NCI-H2171 treated with DMSO at 0.1 percent for 48 hours (cell line): ENCODE measurements at regions not wholly inside any gene's neighbourhood (a gene's known extent, or its start where the extent isn't known, plus 50 kb on each side); places are given as distances from the start of the nearest gene placed in this dataset.

Source experiments
- DNase-seq: peaks from one replicate; lab custom pipeline; 2025; lab: John Stamatoyannopoulos, UW

DNA sequence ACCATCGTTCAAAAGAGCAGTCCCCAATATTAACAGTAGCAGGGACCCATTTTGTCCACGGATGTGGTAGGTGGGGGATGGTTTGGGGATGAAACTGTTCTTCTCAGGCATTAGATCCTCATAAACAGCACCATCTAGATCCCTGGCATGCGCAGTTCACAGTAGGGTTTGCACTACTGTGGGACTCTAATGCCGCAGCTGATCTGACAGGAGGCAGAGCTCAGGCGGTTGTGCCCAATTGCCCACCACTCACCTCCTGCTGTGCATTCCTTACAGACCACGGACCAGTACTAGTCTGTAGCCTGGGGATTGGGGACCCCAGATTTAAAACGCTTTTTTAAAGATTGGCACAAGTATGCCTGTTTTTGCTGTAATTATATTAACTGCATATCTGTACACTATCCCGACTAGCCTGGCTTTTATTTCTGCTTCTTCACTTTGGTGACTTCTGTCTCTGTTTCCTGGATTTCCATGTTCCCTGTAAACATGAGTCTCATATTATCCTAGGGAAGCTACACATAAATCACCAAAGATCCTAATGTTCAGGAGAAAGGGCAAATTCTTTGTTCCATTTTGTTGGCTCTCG is 163.3 kb upstream of the AKR1E2 start:
- DNase-seq: no peak

DNA sequence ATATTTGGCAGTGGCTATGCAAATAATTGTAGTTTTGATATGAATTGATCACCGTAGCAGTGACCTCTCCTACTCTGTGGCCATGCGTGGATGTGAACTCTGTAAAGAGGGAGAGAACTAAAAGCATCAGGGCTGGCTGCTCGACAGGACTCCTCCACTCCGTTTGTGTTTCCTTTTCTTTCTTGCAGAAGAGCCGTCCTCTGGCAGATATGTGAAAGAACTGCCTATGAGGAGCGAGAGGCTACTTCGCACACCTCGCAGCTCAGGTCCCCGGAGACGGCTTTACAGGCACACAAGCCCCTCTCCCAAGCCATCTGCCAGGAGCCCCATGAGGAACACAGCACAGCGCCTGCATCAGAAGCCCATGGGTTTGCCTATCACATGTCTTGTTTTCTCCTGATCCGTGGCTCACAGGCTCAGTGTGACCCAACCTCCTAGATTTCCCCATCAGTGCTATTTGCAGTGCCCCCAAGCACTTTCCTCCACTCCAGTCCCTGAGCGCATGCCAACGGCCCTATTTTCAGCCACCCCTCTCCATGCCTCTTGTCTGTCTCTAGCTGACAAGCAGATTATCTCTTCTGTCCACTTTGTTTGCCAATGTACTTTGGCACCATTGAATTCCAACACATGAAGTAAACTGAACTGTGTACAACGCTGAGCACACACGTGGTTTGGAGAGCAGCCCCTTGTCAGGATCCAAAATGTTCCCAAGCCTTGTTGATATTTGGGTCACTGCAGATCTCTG is 164.3 kb upstream of the AKR1E2 start:
- DNase-seq: peak; percentile 19

DNA sequence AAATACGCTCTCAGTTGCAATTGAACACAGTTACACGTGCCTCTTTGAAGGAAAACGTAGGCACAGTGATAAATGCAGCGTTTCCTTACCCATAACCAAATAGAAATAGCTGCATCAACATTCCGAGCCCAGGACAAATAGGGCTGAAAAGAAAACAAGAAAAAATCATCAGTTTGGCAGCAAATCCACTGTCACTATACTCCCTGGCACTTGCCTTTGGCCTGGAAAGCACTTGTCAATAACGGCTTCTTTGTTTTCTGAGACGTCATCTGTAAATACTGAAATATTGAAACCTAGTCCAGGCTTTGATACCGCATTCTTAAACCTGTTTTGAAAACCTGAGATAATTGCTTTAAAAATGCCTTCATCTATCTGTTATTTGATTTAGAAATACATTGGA is 167.2 kb upstream of the AKR1E2 start:
- DNase-seq: no peak

GRCh38 chr10:4656576-4657194 is 169.3 kb upstream of the AKR1E2 start:
- DNase-seq: peak; percentile 47

GRCh38 chr10:4655879-4656278 is 170.1 kb upstream of the AKR1E2 start:
- DNase-seq: no peak

GRCh38 chr10:4655406-4655805 is 170.6 kb upstream of the AKR1E2 start:
- DNase-seq: no peak

DNA sequence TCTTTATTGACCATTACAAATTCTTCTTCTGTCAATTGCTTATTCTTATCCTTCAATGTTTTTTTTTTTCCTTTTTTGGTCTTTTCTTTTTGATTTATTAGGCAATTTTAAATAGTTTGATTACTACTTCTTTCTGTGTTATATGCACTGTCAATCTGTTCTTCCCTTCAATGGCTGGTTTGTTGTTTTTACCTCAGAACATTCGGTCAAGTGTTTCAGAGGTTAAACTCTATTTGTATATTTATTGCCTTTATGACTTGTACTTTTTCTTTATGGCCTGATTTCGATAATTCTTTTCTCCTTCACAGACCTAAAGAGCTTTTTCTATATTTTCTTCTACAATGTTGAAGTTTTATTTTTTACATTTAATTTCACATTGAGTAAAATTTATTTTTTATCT is 171.5 kb upstream of the AKR1E2 start:
- DNase-seq: no peak

GRCh38 chr10:4653160-4653559 is 172.8 kb upstream of the AKR1E2 start:
- DNase-seq: no peak

DNA sequence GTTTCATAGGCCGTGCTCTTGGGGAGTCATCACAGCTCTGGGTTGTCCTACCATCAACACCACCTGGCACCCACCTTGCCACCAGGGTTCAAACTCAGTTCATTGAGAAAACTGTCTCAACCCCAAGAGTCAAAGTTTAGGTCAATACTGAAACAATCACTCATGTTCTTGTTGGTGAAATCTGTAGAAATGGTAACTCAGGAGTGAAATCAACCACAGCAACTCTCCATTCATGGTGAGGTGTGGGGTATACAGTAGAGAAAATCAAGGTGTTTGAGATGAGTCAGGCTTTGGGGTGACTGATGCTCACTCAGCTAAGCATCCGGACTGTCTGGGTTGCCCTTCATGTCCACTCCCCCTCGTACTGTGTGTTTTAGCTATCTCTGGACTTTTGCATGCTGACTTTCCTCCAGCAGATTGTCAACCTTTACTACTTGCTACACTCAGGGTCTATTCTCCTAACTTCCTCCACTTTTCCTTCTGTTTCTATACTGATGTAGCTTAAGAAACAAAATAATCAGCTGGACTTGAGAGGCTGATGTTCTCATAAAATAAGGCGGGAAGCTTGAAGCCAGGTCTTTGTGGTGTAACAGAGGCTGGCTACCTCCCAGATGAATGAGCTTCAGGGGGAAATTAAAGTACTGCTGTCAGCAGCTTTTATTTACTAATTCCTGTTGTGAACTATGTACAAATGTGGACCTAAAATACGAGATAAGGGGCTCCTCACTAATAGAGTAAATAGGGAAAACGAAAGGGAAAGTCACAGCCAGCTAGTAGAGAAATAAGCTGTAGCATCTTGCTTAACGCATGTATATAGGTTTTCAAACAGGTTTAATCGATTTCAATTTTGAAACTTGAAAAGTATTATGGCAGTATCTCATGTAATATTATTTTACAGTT is 173.6 kb upstream of the AKR1E2 start:
- DNase-seq: no peak

GRCh38 chr10:4651404-4652037 is 174.5 kb upstream of the AKR1E2 start:
- peak; percentile 37 for DNase-seq

GRCh38 chr10:4650582-4650981 is 175.4 kb upstream of the AKR1E2 start:
- no peak for DNase-seq

DNA sequence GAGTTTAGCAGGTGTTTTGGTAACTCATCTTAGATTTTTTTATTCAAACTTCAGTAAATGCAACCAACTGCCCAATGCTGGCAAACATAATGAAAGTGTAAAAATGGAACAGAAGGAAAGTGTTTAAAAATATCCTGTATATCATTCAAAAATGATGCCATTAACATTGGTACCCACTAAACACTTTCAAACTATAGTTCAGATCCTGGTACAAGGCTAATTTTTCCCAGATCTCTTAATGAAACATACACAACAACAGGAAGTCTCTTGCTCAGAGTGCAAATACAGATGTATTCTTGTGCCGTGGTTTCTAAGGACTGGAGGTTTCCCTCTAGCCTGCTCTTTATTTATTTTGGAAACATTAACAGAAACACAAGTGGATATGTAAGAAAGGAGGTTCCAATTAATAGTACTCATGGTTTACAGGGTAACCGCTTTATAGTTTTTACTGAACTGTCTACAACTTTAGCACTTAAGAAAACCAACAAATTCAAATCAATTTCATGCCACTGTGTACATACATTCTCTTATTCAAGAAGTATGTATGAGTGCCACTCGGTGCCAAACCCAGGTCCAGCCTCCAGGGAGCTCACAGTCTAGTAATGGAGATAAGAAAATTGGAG is 176.0 kb upstream of the AKR1E2 start:
- DNase-seq: no peak

GRCh38 chr10:4649471-4649870 is 176.5 kb upstream of the AKR1E2 start:
- DNase-seq: no peak

DNA sequence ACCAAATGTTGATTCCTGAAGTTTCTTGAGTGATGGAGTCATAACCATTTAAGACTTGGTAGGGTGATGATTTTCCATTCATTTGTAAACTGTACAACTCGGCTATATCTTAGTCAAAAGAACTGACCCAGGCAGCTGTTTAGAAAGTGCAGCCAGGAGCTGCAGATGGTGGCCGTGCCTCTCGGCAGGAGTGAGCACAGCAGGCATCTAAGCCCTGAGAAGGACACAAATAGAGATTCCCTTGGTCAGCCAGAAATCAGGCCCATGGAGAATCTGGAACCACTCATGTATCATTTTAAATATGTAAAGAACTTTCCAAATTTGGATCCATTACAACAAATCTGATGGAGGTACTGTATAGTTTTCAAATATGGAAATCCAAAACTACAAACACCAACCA is 177.0 kb upstream of the AKR1E2 start:
- DNase-seq: no peak

DNA sequence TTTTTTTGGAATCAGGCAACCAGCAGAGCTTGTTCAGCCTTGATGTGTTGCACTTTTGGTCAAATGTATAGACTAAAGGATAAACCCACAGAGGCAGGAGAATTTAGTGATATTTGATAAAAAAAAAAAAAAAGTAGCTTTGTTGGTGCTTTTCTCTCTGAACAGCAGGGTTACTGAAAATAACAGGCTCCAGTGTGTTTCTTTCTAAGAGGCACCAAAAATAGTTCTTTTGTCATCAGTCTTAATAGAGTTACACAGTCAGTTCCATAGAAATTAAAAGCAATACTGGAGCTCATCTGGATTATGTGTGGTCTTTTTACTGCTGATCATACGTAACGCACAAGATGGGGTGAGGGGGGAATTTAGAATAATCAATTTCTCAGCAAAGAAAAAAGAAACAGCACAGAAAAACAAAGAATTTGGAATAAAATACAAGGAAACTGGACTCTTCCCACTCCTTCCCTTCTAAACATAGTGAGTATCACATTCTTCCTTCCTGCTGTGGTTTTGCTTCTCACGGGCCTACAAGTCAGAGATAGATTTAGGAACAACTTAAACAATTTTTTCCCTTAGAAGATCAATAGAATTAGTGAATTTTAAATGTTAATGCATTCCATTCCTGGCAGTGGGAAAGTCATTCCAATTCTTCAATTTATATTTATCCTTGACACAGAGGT is 178.8 kb upstream of the AKR1E2 start:
- no peak for DNase-seq

GRCh38 chr10:4646547-4646946 is 179.5 kb upstream of the AKR1E2 start:
- DNase-seq: no peak

- DNase-seq: no peak
These were observed 180.2 kb upstream of the AKR1E2 start for GRCh38 chr10:4645836-4646235.

- DNase-seq: no peak
These were observed 182.5 kb upstream of the AKR1E2 start for GRCh38 chr10:4643471-4643870.

- DNase-seq: no peak
These were observed 186.0 kb upstream of the AKR1E2 start for GRCh38 chr10:4639960-4640359.

GRCh38 chr10:4638099-4638498 is 187.9 kb upstream of the AKR1E2 start:
- no peak for DNase-seq

- DNase-seq: no peak
These were observed 188.3 kb upstream of the AKR1E2 start for GRCh38 chr10:4637657-4638056.
